H9 (cell line): ENCODE measurements at regions not wholly inside any gene's neighbourhood (a gene's known extent, or its start where the extent isn't known, plus 50 kb on each side); places are given as distances from the start of the nearest gene placed in this dataset.

Experiments
- DNase-seq: peaks from one replicate; pipeline ENCODE4 v3.0.0-alpha.2; 2017
- H2AFZ ChIP-seq: one replicate; pipeline ENCODE4 v1.6.1; 2013; ENCODE audit warnings: mild to moderate bottlenecking, low read length, control low read depth, moderate library complexity
- H2AK5ac ChIP-seq: 2 replicates; pipeline ENCODE4 v1.6.1; 2013; ENCODE audit warnings: low read length, control low read depth, mixed read lengths; ENCODE audit not compliant: insufficient read length
- H2BK120ac ChIP-seq: one replicate; pipeline ENCODE4 v1.6.1; 2013; ENCODE audit warnings: low read depth, mild to moderate bottlenecking, low read length, control low read depth, inconsistent platforms; ENCODE audit not compliant: poor library complexity, severe bottlenecking
- H2BK12ac ChIP-seq: 2 replicates; pipeline ENCODE4 v1.6.1; 2013; ENCODE audit warnings: low read length, control low read depth, mixed read lengths, low read depth; ENCODE audit not compliant: insufficient read length
- H2BK15ac ChIP-seq: 2 replicates; pipeline ENCODE4 v1.6.1; 2013; ENCODE audit warnings: low read depth, low read length, control low read depth
- H2BK20ac ChIP-seq: one replicate; pipeline ENCODE4 v1.6.1; 2013; ENCODE audit warnings: low read depth, mild to moderate bottlenecking, low read length, control low read depth, inconsistent platforms; ENCODE audit not compliant: poor library complexity, severe bottlenecking
- H2BK5ac ChIP-seq: 2 replicates; pipeline ENCODE4 v1.6.1; 2013; ENCODE audit warnings: low read length, control low read depth, mixed read lengths; ENCODE audit not compliant: insufficient read length
- H3K14ac ChIP-seq: 2 replicates; pipeline ENCODE4 v1.6.1; 2013; ENCODE audit warnings: low read length, control low read depth; ENCODE audit not compliant: insufficient read depth
- H3K18ac ChIP-seq: 2 replicates; pipeline ENCODE4 v1.6.1; 2013; ENCODE audit warnings: low read depth, mild to moderate bottlenecking, mixed read lengths, low read length, control low read depth; ENCODE audit not compliant: insufficient read length
- H3K23ac ChIP-seq: 2 replicates; pipeline ENCODE4 v1.6.1; 2013; ENCODE audit warnings: low read length, control low read depth, mixed read lengths, low read depth; ENCODE audit not compliant: insufficient read length
- H3K23me2 ChIP-seq: 2 replicates; pipeline ENCODE4 v1.6.1; 2013; ENCODE audit warnings: low read depth, mild to moderate bottlenecking, mixed read lengths, low read length, control low read depth; ENCODE audit not compliant: insufficient read length, poor library complexity, severe bottlenecking
- H3K27ac ChIP-seq: 2 replicates; pipeline ENCODE4 v1.5.1; 2013; ENCODE audit warnings: low read length, control low read depth, mixed read lengths, low read depth; ENCODE audit not compliant: insufficient read length
- H3K27me3 ChIP-seq: 2 replicates; pipeline ENCODE4 v1.6.1; 2013; ENCODE audit warnings: low read length, control low read depth, inconsistent platforms; ENCODE audit not compliant: insufficient read depth
- H3K4ac ChIP-seq: 2 replicates; pipeline ENCODE4 v1.6.1; 2013; ENCODE audit warnings: low read depth, mild to moderate bottlenecking, control low read depth, inconsistent platforms, low read length, moderate library complexity
- H3K4me1 ChIP-seq: 2 replicates; pipeline ENCODE4 v1.6.1; 2013; ENCODE audit warnings: low read length, control low read depth, inconsistent platforms; ENCODE audit not compliant: insufficient read depth
- H3K4me2 ChIP-seq: 2 replicates; pipeline ENCODE4 v1.6.1; 2013; ENCODE audit warnings: low read length, control low read depth, mixed read lengths; ENCODE audit not compliant: insufficient read length, insufficient read depth
- H3K56ac ChIP-seq: 2 replicates; pipeline ENCODE4 v1.6.1; 2013; ENCODE audit warnings: low read depth, mild to moderate bottlenecking, mixed read lengths, low read length, control low read depth; ENCODE audit not compliant: insufficient read length
- H3K79me1 ChIP-seq: 2 replicates; pipeline ENCODE4 v1.6.1; 2013; ENCODE audit warnings: low read depth, mild to moderate bottlenecking, moderate library complexity, low read length, control low read depth, inconsistent platforms; ENCODE audit not compliant: insufficient read depth, poor library complexity, severe bottlenecking
- H3K79me2 ChIP-seq: 2 replicates; pipeline ENCODE4 v1.6.1; 2013; ENCODE audit warnings: low read length, control low read depth, inconsistent platforms; ENCODE audit not compliant: insufficient read depth
- H3K9ac ChIP-seq: 2 replicates; pipeline ENCODE4 v1.6.1; 2013; ENCODE audit warnings: low read length, control low read depth, mixed read lengths; ENCODE audit not compliant: insufficient read length; ENCODE audit errors: extremely low read depth
- H3K9me3 ChIP-seq: one replicate; pipeline ENCODE4 v1.6.1; 2013; ENCODE audit warnings: low read depth, low read length, inconsistent platforms; ENCODE audit not compliant: control insufficient read depth
- H3T11ph ChIP-seq: one replicate; pipeline ENCODE4 v1.6.1; 2013; ENCODE audit warnings: mild to moderate bottlenecking, low read length, control low read depth, inconsistent platforms
- H4K20me1 ChIP-seq: one replicate; pipeline ENCODE4 v1.6.1; 2013; ENCODE audit not compliant: control insufficient read depth, insufficient read length, insufficient read depth
- H4K5ac ChIP-seq: 2 replicates; pipeline ENCODE4 v1.6.1; 2013; ENCODE audit warnings: low read depth, mild to moderate bottlenecking, mixed read lengths, low read length, control low read depth; ENCODE audit not compliant: insufficient read length
- H4K8ac ChIP-seq: replicated peaks from 2 replicates; pipeline ENCODE4 v1.6.1; 2013; ENCODE audit warnings: low read length, control low read depth, mixed read lengths, low read depth; ENCODE audit not compliant: insufficient read length
- H4K91ac ChIP-seq: 2 replicates; pipeline ENCODE4 v1.6.1; 2013; ENCODE audit warnings: low read depth, mild to moderate bottlenecking, moderate library complexity, mixed read lengths, low read length, control low read depth; ENCODE audit not compliant: insufficient read length
- H3K27ac Mint-ChIP-seq, 3 experiments: 2 replicates in 2 of 3; 3 replicates in 1 of 3; pipeline ENCODE4 v1.8.0; 2020 to 2021; ENCODE audit warnings: mixed read lengths in 3 of 3, mild to moderate bottlenecking in 1 of 3, moderate library complexity in 1 of 3
- H3K27me3 Mint-ChIP-seq: 2 replicates; pipeline ENCODE4 v1.8.0; 2021; ENCODE audit warnings: low read depth, mild to moderate bottlenecking, moderate library complexity, mixed read lengths
- H3K36me3 Mint-ChIP-seq, 3 experiments: 2 replicates in 2 of 3; 3 replicates in 1 of 3; pipeline ENCODE4 v1.8.0; 2020 to 2021; ENCODE audit warnings: low read depth in 3 of 3, mixed read lengths in 3 of 3; ENCODE audit not compliant: insufficient read depth in 1 of 3
- H3K4me1 Mint-ChIP-seq, 2 experiments: 2 replicates each; pipeline ENCODE4 v1.8.0; 2020; ENCODE audit warnings: mixed read lengths in 2 of 2
- H3K4me3 Mint-ChIP-seq, 2 experiments: 2 replicates in 1 of 2; 3 replicates in 1 of 2; pipeline ENCODE4 v1.8.0; 2020 to 2021; ENCODE audit warnings: mild to moderate bottlenecking in 2 of 2, mixed read lengths in 2 of 2, moderate library complexity in 1 of 2
- H3K9me3 Mint-ChIP-seq, 2 experiments: 2 replicates in 1 of 2; 3 replicates in 1 of 2; pipeline ENCODE4 v1.8.0; 2020; ENCODE audit warnings: mild to moderate bottlenecking in 2 of 2, mixed read lengths in 2 of 2, moderate library complexity in 1 of 2
- CTCF ChIP-seq: fragments of 200-600 bp; sonication (generic); conservative IDR thresholded peaks from 3 replicates; pipeline ENCODE4 v1.8.0; 2021; ENCODE audit warnings: antibody characterized with exemption, mild to moderate bottlenecking
- WGBS: extraction: QIAGEN DNeasy Blood & Tissue Kit; methylation state at CpG from one replicate; pipeline ENCODE4 v1.1.7; 2013; ENCODE audit warnings: missing lambda C conversion rate, low lambda C conversion rate, mixed read lengths; ENCODE audit not compliant: insufficient read length; ENCODE audit errors: extremely low coverage; 5-methylcytosine and 5-hydroxymethylcytosine counted together

GRCh38 chr22:42326801-42327200 lies 56.3 kb upstream of the TCF20 start:
- Histone ChIP-seq H3K4ac (no peak overlapping the region), H2BK20ac (no peak overlapping the region), H3K9me3 (no peaks in the 10 kb centered on the region), H3K14ac (no peak overlapping the region; the same call in 1 of the 2 replicates), H4K20me1 (no peaks in the 10 kb centered on the region), H2BK5ac (no peak overlapping the region), H3K56ac (no peak overlapping the region), H4K8ac (no peak overlapping the region), H3K4me1 (no peaks in the 10 kb centered on the region; the same call in 1 of the 2 replicates), H3K27me3 (no peaks in the 10 kb centered on the region), H2AK5ac (no peak overlapping the region), H3K4me2 (no peak overlapping the region), H3K9ac (no peak overlapping the region), H3K23me2 (no peaks in the 10 kb centered on the region), H2AFZ (no peak overlapping the region), H4K5ac (no peak overlapping the region), H2BK15ac (no peak overlapping the region), H3K23ac (no peak overlapping the region), H3K18ac (no peak overlapping the region), H3K79me2 (no peaks in the 10 kb centered on the region; the same call in 1 of the 2 replicates), H2BK12ac (no peak overlapping the region), H3K79me1 (no peaks in the 10 kb centered on the region), H3T11ph (no peak overlapping the region), H4K91ac (no peak overlapping the region), H2BK120ac (no peak overlapping the region), H3K27ac (no peak overlapping the region)
- Mint-ChIP-seq H3K27ac (no peak overlapping the region), H3K4me3 (no peak overlapping the region), H3K27me3 (peaks cover 5% of the 10 kb centered on the region; the same call in 1 of the 2 replicates), H3K4me1 (peaks cover 30 to 33% of the 10 kb centered on the region in 2 experiments), H3K36me3 (peaks cover 0 to 18% (median 4%) of the 10 kb centered on the region in 3 experiments; a peak in 4 of 7 replicates), H3K9me3 (peaks cover 0 to 8% of the 10 kb centered on the region in 2 experiments; a peak in 2 of 5 replicates)
- WGBS = no CpG with 5 or more reads among the region's 13 CpGs
- no peak for DNase-seq
- no peak for TF ChIP-seq CTCF
